Subcutaneous abdominal adipose tissue (tissue), 5 donors: ENCODE measurements at regions not wholly inside any gene's neighbourhood (a gene's known extent, or its start where the extent isn't known, plus 50 kb on each side); places are given as distances from the start of the nearest gene placed in this dataset.

Source experiments
- H3K27ac ChIP-seq: one replicate; pipeline ENCODE4 v1.7.0; 2013; ENCODE audit warnings: low read depth, mild to moderate bottlenecking, inconsistent platforms, low read length, moderate library complexity
- H3K27me3 ChIP-seq, 5 donors: one replicate each; pipeline ENCODE4 v1.7.0; 2013; ENCODE audit warnings: low read length in 5 of 5, inconsistent platforms in 1 of 5; ENCODE audit not compliant: control insufficient read depth in 5 of 5, insufficient read depth in 4 of 5
- H3K36me3 ChIP-seq, 5 donors: one replicate each; pipeline ENCODE4 v1.7.0; 2013; ENCODE audit warnings: low read length in 5 of 5; ENCODE audit not compliant: control insufficient read depth in 5 of 5, insufficient read depth in 5 of 5
- H3K4me1 ChIP-seq, 5 donors: one replicate each; pipeline ENCODE4 v1.7.0; 2013; ENCODE audit warnings: low read length in 5 of 5, mild to moderate bottlenecking in 3 of 5, moderate library complexity in 1 of 5; ENCODE audit not compliant: control insufficient read depth in 5 of 5, insufficient read depth in 5 of 5
- H3K4me3 ChIP-seq, 5 donors: one replicate each; pipeline ENCODE4 v1.7.0; 2013; ENCODE audit warnings: low read length in 5 of 5, low read depth in 1 of 5
- H3K9ac ChIP-seq, 5 donors: one replicate each; pipeline ENCODE4 v1.7.0; 2013; ENCODE audit warnings: low read length in 5 of 5, mild to moderate bottlenecking in 4 of 5, moderate library complexity in 3 of 5
- H3K9me3 ChIP-seq, 5 donors: one replicate each; pipeline ENCODE4 v1.7.0; 2013; ENCODE audit warnings: low read length in 5 of 5; ENCODE audit not compliant: control insufficient read depth in 5 of 5
- donor health status: healthy.
- donor health status: healthy.
- donor health status: healthy.
- donor health status: healthy.
- donor health status: healthy.

GRCh38 chr13:100876044-100876403 lies 201.4 kb upstream of the TMTC4 start:
- Histone ChIP-seq H3K9ac (no peak overlapping the region), H3K4me3 (no peak overlapping the region), H3K36me3 (no peaks in the 10 kb centered on the region), H3K27me3 (no peaks in the 10 kb centered on the region), H3K27ac (no peak overlapping the region), H3K4me1 (no peaks in the 10 kb centered on the region), H3K9me3 (peaks cover 0 to 6% (median 3%) of the 10 kb centered on the region in 5 donors)

GRCh38 chr13:100875392-100876043 lies 200.9 kb upstream of the TMTC4 start:
- Histone ChIP-seq H3K4me3 (no peak overlapping the region), H3K27ac (no peak overlapping the region), H3K9ac (no peak overlapping the region), H3K4me1 (no peaks in the 10 kb centered on the region), H3K36me3 (no peaks in the 10 kb centered on the region), H3K27me3 (no peaks in the 10 kb centered on the region), H3K9me3 (peaks cover 0 to 6% (median 3%) of the 10 kb centered on the region in 5 donors)

GRCh38 chr13:100872761-100873160 lies 198.2 kb upstream of the TMTC4 start:
- Histone ChIP-seq H3K27me3 (no peaks in the 10 kb centered on the region), H3K9me3 (peaks cover 0 to 9% (median 8%) of the 10 kb centered on the region in 5 donors), H3K9ac (no peak overlapping the region), H3K27ac (no peak overlapping the region), H3K4me1 (no peaks in the 10 kb centered on the region), H3K4me3 (no peak overlapping the region), H3K36me3 (no peaks in the 10 kb centered on the region)

GRCh38 chr13:100870898-100871297 lies 196.3 kb upstream of the TMTC4 start:
- no peak overlapping the region for H3K9ac ChIP-seq
- H3K36me3 ChIP-seq: no peaks in the 10 kb centered on the region
- H3K9me3 ChIP-seq: peaks cover 0 to 14% (median 8%) of the 10 kb centered on the region in 5 donors
- H3K27me3 ChIP-seq: no peaks in the 10 kb centered on the region
- H3K4me3 ChIP-seq: no peak overlapping the region
- H3K27ac ChIP-seq: no peak overlapping the region
- no peaks in the 10 kb centered on the region for H3K4me1 ChIP-seq

- Histone ChIP-seq H3K9ac (no peak overlapping the region), H3K4me3 (no peak overlapping the region), H3K27me3 (no peaks in the 10 kb centered on the region), H3K4me1 (peaks cover 0 to 6% (median 0%) of the 10 kb centered on the region in 5 donors), H3K36me3 (no peaks in the 10 kb centered on the region), H3K27ac (no peak overlapping the region), H3K9me3 (no peaks in the 10 kb centered on the region)
Observed at GRCh38 chr13:100860866-100861265, 186.3 kb upstream of the TMTC4 start.

- Histone ChIP-seq H3K36me3 (no peaks in the 10 kb centered on the region), H3K4me1 (peaks cover 0 to 6% (median 0%) of the 10 kb centered on the region in 5 donors), H3K27me3 (no peaks in the 10 kb centered on the region), H3K9ac (no peak overlapping the region), H3K4me3 (no peak overlapping the region), H3K9me3 (no peaks in the 10 kb centered on the region), H3K27ac (no peak overlapping the region)
Observed at GRCh38 chr13:100859861-100860260, 185.3 kb upstream of the TMTC4 start.

GRCh38 chr13:100855151-100855550 lies 180.6 kb upstream of the TMTC4 start:
- Histone ChIP-seq H3K9me3 (no peaks in the 10 kb centered on the region), H3K27me3 (no peaks in the 10 kb centered on the region), H3K9ac (no peak overlapping the region), H3K4me1 (peaks cover 0 to 6% (median 0%) of the 10 kb centered on the region in 5 donors), H3K36me3 (no peaks in the 10 kb centered on the region), H3K4me3 (no peak overlapping the region), H3K27ac (no peak overlapping the region)

- no peak overlapping the region for H3K9ac ChIP-seq
- no peak overlapping the region for H3K27ac ChIP-seq
- no peaks in the 10 kb centered on the region for H3K4me1 ChIP-seq
- H3K27me3 ChIP-seq: no peaks in the 10 kb centered on the region
- no peaks in the 10 kb centered on the region for H3K36me3 ChIP-seq
- peaks cover 0 to 4% (median 0%) of the 10 kb centered on the region in 5 donors for H3K9me3 ChIP-seq
- no peak overlapping the region for H3K4me3 ChIP-seq
Observed at GRCh38 chr13:100854006-100854405, 179.4 kb upstream of the TMTC4 start.

GRCh38 chr13:100853434-100853833 lies 178.8 kb upstream of the TMTC4 start:
- no peaks in the 10 kb centered on the region for H3K27me3 ChIP-seq
- no peak overlapping the region for H3K9ac ChIP-seq
- H3K9me3 ChIP-seq: peaks cover 0 to 4% (median 0%) of the 10 kb centered on the region in 5 donors
- H3K36me3 ChIP-seq: no peaks in the 10 kb centered on the region
- H3K4me3 ChIP-seq: no peak overlapping the region
- H3K27ac ChIP-seq: no peak overlapping the region
- no peaks in the 10 kb centered on the region for H3K4me1 ChIP-seq

- no peaks in the 10 kb centered on the region for H3K27me3 ChIP-seq
- H3K9me3 ChIP-seq: peaks cover 0 to 4% (median 0%) of the 10 kb centered on the region in 5 donors
- H3K9ac ChIP-seq: no peak overlapping the region
- H3K36me3 ChIP-seq: no peaks in the 10 kb centered on the region
- no peaks in the 10 kb centered on the region for H3K4me1 ChIP-seq
- no peak overlapping the region for H3K27ac ChIP-seq
- no peak overlapping the region for H3K4me3 ChIP-seq
Observed at GRCh38 chr13:100852146-100852545, 177.6 kb upstream of the TMTC4 start.
